Hindlimb muscle (tissue), 1 donor: ENCODE measurements at regions not wholly inside any gene's neighbourhood (a gene's known extent, or its start where the extent isn't known, plus 50 kb on each side); places are given as distances from the start of the nearest gene placed in this dataset.
A peak's percentile ranks its signal among the peaks of the same experiment; 100 is the strongest.

Source experiments
- DNase-seq: peaks from one replicate; pipeline ENCODE4 v3.0.0-alpha.2; 2013

GRCh38 chr12:92650228-92650822 is 52.5 kb upstream of the PLEKHG7 start:
- DNase-seq, result no peak

GRCh38 chr12:92649511-92650227 is 53.1 kb upstream of the PLEKHG7 start:
- peak; percentile 47 for DNase-seq

- no peak for DNase-seq
These were observed 54.4 kb upstream of the PLEKHG7 start for GRCh38 chr12:92648242-92649031.

DNA sequence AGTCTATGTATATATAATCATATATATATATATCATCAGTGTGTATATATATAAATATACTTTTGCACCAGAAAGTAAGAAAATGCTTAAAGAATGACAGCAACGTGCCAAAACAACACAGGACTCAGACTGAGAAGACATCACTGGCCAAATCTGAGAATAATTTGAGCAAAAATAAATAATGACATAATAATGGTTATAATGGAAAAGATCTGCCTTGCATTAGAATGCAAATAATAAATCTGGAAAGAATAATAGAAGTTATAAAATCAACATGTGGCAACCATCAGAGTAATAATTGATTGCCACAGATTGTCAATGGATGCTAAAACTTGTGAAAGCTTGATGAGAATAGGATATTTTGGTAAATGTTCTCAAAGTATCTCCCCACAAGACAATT is 61.5 kb upstream of the PLEKHG7 start:
- DNase-seq, result no peak

GRCh38 chr12:92640691-92641090 is 62.1 kb upstream of the PLEKHG7 start:
- no peak for DNase-seq

- DNase-seq, result no peak
These were observed 63.8 kb upstream of the PLEKHG7 start for GRCh38 chr12:92639017-92639416.

GRCh38 chr12:92634730-92635129 is 68.1 kb upstream of the PLEKHG7 start:
- DNase-seq, result no peak

DNA sequence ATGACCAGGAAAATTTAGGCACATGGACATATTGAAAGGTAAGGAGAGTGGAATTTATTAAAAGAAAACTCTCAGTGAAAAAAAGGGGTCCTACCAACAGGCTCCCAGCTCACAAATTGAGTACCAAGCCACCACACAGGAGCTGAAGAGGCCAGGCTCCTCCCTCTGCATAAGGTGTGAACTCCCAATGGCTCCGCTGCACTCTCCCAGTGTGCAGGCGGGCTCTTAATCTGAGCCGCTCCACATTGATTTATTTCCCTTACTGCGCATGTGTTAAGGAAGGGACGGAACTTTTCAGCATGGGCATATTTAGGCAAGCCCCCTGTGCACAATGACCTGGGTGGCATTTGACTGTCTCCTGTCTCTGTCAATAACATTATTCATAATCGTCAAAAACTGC is 68.6 kb upstream of the PLEKHG7 start:
- no peak for DNase-seq

DNA sequence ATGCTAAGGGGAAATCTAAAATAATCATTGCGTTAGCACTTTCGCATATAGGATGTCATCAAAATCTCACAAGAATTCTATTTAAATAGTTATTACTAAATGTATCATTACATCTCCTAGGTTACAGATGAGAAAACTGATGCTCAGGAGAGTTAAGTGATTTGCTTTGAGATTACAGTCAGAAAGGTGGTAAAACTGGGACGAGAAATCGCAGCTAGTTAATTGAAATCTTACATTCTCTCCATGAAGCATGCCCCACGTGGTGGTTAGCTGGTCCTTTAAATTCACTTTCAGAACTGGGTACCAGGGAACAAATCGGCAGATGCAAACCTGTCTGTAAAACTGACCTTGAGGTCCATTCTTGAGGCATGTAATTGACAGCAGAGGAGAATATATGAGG is 71.8 kb upstream of the PLEKHG7 start:
- DNase-seq, result no peak

GRCh38 chr12:92629349-92630065 is 73.3 kb upstream of the PLEKHG7 start:
- peak; percentile 40 for DNase-seq

DNA sequence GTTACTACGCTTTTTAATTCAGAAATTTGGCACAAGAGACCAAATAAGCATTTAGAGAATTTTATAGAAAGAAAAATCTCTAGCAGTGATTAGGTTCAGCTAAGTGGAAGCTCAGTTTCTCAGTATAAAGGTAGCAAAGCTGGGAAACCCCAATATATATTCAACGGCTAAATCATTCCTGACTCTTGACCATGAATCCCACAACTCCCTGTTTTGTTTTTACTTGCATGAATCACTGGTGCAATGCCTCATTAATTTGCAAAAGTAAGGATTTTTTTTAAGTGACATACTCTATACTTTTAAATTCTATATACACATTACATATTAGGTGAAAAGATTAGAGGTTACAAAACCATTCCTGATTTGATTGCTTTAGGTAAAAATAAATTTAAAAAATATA is 74.3 kb upstream of the PLEKHG7 start:
- DNase-seq, result no peak

- no peak for DNase-seq
These were observed 75.3 kb upstream of the PLEKHG7 start for GRCh38 chr12:92627511-92627910.

DNA sequence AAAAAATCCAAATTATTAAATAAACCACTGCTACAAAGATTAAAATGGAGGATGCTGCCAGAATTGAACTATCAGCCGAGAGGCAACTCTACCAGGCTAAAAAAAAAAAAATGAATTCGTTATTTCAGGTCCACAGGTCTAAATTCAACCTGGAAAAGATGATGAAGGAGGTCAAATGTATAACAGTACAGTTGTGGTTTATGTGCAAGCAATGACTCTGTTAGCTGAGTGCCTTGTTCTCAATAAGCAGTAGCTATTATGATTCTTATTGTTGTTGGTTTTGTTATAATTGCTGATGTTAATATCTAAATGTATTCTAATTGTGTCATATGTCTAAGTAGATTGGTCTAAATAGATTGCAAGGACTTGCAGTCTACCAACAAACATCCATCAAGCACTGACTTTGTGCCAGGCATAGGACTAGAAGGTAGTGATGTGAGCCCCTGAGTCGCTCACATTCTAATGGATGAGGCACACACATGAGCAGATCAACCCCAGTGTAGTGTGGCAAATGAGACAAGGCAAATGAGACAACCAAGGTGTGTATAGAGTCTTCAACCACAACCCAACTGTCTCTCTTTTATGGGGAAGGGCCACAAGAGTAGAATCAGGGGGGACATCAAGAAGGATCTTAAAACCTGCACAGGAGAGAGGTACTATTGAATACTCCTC is 77.0 kb upstream of the PLEKHG7 start:
- no peak for DNase-seq

DNA sequence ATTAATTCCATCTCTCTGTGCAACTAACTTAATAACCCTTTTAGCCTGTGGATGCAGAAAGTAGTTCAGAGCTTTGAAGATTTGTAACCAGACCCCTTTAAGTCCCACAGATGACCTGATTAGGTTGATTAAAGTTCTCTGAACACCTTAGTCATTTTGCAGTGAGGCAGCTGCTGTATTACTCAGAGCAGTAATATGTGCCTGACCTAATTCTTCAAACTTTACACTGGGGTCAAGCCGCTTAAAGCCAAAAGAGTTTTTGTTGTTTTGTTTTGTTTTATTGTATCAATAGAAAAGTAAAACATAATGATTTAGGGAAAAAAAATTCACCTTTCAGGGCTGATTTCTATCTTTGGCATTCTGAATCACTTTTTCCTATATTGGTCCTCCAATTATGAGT is 78.6 kb upstream of the PLEKHG7 start:
- no peak for DNase-seq

GRCh38 chr12:92623386-92623785 is 79.4 kb upstream of the PLEKHG7 start:
- DNase-seq, result no peak

GRCh38 chr12:92621833-92622232 is 81.0 kb upstream of the PLEKHG7 start:
- DNase-seq, result no peak

DNA sequence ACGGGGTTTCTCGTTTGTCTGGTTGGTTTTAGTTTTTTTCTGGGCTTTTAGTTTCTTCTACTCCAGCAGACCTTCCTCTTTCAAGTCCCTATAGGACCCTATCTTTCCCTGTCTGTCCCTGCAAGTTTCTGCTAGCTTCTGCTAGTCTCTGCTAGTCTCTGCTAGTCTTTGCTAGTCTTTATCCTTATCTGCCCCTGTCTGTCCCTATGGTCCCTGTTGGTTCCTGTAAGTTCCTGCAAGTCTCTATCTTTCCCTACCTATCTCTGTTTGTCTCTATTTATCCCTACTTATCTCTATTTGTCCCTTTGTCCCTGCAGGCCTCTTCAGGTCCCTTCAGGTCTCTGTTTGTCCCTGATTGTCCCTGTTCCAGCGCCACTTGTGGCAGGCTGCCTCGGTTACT is 81.5 kb upstream of the PLEKHG7 start:
- no peak for DNase-seq

DNA sequence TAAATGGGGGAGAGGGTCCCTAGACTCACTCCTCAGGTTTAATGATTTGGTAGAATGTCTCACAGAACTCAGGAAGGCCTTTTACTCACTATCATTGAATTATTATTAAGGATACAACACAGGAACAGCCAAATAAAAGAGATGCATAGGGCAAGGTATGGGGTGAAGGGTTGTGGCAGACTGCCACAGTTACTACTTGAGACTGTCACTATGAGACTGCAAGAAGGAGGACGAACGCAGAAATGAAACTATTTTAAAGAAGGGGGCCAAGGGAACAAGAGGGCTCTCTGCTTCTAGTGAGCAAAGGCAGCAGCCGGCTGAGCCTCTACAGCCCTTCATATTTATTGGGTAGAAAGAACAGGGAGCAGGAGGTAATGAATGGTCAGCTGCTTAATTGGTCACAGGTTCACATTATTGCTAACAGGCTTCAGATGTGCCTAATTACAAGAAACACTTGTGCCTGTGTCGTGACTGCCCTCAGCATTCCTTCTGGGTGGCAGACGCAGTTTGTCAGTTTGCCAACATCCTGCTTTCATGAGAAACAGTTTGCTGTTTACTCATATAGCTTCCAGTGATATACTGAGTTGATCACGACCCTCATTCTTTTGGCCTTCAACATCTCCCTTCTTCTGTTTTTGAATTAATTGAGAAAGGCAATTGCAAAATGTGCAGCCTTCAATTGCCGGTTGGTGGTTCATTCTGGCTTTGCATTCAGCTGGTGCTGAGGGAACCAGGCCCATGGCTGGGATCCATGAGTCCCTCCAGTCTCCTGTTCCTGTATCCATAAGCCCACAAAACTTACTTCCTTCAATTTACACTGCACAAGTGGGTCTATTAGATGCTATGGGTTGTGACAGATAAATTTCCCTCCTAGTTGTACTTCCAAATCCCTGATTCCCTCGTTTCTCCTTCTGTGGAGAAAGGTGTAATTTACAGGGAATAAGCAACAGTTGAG is 82.8 kb upstream of the PLEKHG7 start:
- no peak for DNase-seq

DNA sequence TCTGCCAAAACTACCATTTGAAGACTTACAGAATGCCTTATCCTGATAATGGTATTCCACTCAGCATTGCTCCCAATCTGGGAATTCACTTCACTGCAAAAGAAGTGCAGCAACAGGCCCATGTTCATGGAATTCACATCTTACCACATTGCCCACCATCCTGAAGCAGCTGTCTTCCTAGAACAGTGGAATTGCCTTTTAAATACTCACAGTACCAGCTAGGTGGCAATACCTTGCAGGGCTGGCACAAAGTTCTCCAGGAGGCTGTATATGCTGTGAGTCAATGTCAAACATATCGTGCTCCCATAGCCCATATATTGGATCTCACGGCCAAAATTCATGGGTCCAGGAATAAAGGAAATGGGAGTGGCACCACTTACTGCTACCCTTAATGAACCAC is 83.8 kb upstream of the PLEKHG7 start:
- DNase-seq, result no peak

DNA sequence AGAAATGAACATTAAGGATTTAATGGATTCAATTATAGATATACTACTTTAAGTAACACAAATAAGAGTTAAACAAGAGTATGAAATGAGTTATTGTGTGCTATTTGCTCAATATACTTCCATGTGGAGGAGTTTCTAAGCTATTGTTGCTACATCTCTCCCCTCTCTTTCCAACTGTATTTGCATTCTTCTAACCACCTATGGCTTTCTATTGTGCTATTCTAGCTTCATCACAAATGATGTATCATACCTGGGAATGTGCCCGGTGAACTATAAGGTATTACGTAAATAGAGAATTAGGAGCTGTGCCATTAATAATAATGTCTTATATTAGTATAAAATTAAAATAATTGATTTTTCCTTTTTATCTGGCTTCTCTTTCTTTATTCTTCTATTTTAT is 87.1 kb upstream of the PLEKHG7 start:
- no peak for DNase-seq

- DNase-seq, result no peak
These were observed 87.7 kb upstream of the PLEKHG7 start for GRCh38 chr12:92615086-92615485.
